Esophagus squamous epithelium (tissue), 5 donors: ENCODE measurements at regions not wholly inside any gene's neighbourhood (a gene's known extent, or its start where the extent isn't known, plus 50 kb on each side); places are given as distances from the start of the nearest gene placed in this dataset.

ENCODE experiments used
- DNase-seq: peaks from one replicate; lab custom pipeline; 2025; lab: John Stamatoyannopoulos, UW
- H3K27ac ChIP-seq, 4 donors: fragments of 200-600 bp; sonication (generic); one replicate each; pipeline ENCODE4 v1.5.1; 2016 to 2019; ENCODE audit warnings: mild to moderate bottlenecking in 1 of 4
- H3K27me3 ChIP-seq, 4 donors: fragments of 200-600 bp; sonication (generic); 1 replicate in 3 of 4; 2 replicates in 1 of 4; pipeline versions ENCODE4 v1.5.1 to v1.6.0; 2017 to 2021; ENCODE audit warnings: antibody characterized with exemption in 1 of 4
- H3K36me3 ChIP-seq, 3 donors: fragments of 200-600 bp; sonication (generic); one replicate each; pipeline ENCODE4 v1.5.1; 2016 to 2019
- H3K4me1 ChIP-seq, 3 donors: fragments of 200-600 bp; sonication (generic); one replicate each; pipeline ENCODE4 v1.5.1; 2017 to 2019
- H3K4me3 ChIP-seq, 4 donors: fragments of 200-600 bp; sonication (generic); 1 replicate in 3 of 4; 2 replicates in 1 of 4; pipeline ENCODE4 v1.5.1; 2016 to 2019; ENCODE audit warnings: mild to moderate bottlenecking in 2 of 4, moderate library complexity in 1 of 4
- H3K9me3 ChIP-seq, 3 donors: fragments of 200-600 bp; sonication (generic); one replicate each; pipeline ENCODE4 v1.5.1; 2016 to 2019
- POLR2A ChIP-seq, 4 donors: fragments of 450-650 bp; IDR thresholded peaks; one replicate each; pipeline ENCODE4 v1.6.1; 2017; ENCODE audit warnings: antibody characterized with exemption in 4 of 4, mild to moderate bottlenecking in 4 of 4, moderate library complexity in 3 of 4
- WGBS, 2 donors: methylation state at CpG; one replicate each; pipeline ENCODE4 v1.1.5; 2018; 5-methylcytosine and 5-hydroxymethylcytosine counted together
- intact Hi-C: fragments of 100-400 bp; cut with DNase I; formaldehyde crosslinking; loops from one replicate; pipeline ENCODE4 v1.15.0; 2022
- TF ChIP-seq, protein P1 (sequence below), 6 experiments: fragments of 450-650 bp in 4 of 6; fragments of 200-600 bp in 2 of 6; sonication (generic) in 2 of 6; IDR thresholded peaks; one replicate each; pipeline ENCODE4 v1.5.1; 2016 to 2019; ENCODE audit warnings: antibody characterized with exemption in 6 of 6, mild to moderate bottlenecking in 4 of 6, moderate library complexity in 4 of 6
- donor health status: DM: yes; HTN: yes; CAD: no.

DNA sequence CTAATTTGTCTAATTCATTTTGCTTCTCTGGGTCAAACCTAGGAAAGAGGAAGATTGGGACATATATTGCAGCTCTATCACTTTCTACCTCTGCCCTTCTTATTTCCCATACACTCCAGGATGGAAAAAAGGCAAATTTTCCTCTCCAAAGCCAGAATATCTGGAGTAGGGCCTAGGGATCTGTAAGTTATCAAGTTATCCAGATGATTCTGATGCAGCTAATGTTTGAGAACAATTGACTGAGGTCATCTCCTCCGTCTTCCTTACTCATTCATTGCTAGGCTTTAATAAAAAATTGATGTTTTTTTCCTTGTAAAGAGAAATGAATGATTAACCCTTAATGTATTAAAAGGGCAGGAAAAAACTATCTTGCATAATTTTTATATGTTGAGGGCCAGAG, 211.9 kb upstream of the GLI3 start:
- H3K27me3 ChIP-seq = peaks cover 0 to 4% (median 0%) of the 10 kb centered on the region in 4 donors
- H3K36me3 ChIP-seq = no peaks in the 10 kb centered on the region
- no peak overlapping the region for H3K27ac ChIP-seq
- intact Hi-C loops = no loop called here
- no peak overlapping the region for H3K4me3 ChIP-seq
- 41 to 63% methylated on average over 1 of the region's 1 CpG for WGBS, 2 donors
- no peaks in the 10 kb centered on the region for H3K4me1 ChIP-seq
- no peak for DNase-seq
- TF ChIP-seq, protein P1, sequence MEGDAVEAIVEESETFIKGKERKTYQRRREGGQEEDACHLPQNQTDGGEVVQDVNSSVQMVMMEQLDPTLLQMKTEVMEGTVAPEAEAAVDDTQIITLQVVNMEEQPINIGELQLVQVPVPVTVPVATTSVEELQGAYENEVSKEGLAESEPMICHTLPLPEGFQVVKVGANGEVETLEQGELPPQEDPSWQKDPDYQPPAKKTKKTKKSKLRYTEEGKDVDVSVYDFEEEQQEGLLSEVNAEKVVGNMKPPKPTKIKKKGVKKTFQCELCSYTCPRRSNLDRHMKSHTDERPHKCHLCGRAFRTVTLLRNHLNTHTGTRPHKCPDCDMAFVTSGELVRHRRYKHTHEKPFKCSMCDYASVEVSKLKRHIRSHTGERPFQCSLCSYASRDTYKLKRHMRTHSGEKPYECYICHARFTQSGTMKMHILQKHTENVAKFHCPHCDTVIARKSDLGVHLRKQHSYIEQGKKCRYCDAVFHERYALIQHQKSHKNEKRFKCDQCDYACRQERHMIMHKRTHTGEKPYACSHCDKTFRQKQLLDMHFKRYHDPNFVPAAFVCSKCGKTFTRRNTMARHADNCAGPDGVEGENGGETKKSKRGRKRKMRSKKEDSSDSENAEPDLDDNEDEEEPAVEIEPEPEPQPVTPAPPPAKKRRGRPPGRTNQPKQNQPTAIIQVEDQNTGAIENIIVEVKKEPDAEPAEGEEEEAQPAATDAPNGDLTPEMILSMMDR (IDR thresholded peaks at IDR 0.05) = no peak
- TF ChIP-seq POLR2A (IDR thresholded peaks at IDR 0.05) = no peak
- no peaks in the 10 kb centered on the region for H3K9me3 ChIP-seq

DNA sequence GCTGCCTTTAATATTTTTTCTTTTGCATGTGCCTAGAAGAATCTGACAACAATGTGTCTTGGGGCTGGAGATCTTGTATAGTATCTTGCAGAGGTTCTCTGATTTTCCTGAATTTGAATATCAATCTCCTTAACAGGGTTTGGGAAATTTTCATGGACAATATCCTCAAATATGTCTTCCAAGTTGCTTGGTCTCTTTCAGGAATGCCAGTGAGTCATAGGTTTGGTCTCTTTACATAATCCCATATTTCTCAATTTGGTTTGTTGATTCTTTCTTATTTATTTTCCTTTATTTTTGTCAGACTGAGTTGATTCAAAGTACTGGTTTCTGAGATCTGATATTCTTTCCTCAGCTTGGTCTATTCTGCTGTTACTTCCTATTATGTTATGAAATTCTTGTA, 208.7 kb upstream of the GLI3 start:
- TF ChIP-seq, protein P1 (IDR thresholded peaks at IDR 0.05) = no peak
- no peak for TF ChIP-seq POLR2A (IDR thresholded peaks at IDR 0.05)

DNA sequence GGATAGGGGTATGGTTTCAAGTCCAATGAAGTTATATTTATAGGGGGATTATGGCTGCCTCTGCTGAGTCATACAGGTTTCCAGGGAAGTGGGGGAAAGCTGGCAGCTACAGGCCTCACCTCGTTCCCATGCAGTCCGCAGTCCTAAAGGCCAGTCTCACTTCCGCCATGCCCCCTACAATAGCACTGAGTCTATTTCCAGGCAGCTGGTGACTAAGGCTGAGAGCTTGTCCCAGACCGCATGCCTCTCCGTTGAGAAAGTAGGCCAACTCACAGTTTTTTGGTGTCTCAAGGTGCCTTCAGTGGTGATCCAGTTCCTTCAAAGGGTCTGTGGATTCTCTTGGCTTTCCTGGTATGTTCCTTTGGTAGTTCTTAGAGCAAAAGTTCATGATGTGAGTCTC, 203.9 kb upstream of the GLI3 start:
- Histone ChIP-seq H3K4me3 (no peak overlapping the region), H3K4me1 (no peaks in the 10 kb centered on the region), H3K9me3 (no peaks in the 10 kb centered on the region), H3K27ac (no peak overlapping the region), H3K27me3 (no peaks in the 10 kb centered on the region), H3K36me3 (no peaks in the 10 kb centered on the region)
- TF ChIP-seq, protein P1 (IDR thresholded peaks at IDR 0.05) = no peak
- no peak for TF ChIP-seq POLR2A (IDR thresholded peaks at IDR 0.05)
- intact Hi-C loops = no loop called here
- 77 to 87% methylated on average over 5 of the region's 5 CpGs for WGBS, 2 donors
- DNase-seq = no peak

More for the DNA sequence above, 208.7 kb upstream of the GLI3 start:
- H3K27me3 ChIP-seq = peaks cover 0 to 4% (median 0%) of the 10 kb centered on the region in 4 donors
- H3K4me1 ChIP-seq = no peaks in the 10 kb centered on the region
- H3K36me3 ChIP-seq = no peaks in the 10 kb centered on the region
- intact Hi-C loops = no loop called here
- no peak overlapping the region for H3K4me3 ChIP-seq
- no peaks in the 10 kb centered on the region for H3K9me3 ChIP-seq
- H3K27ac ChIP-seq = no peak overlapping the region
- no peak for DNase-seq

DNA sequence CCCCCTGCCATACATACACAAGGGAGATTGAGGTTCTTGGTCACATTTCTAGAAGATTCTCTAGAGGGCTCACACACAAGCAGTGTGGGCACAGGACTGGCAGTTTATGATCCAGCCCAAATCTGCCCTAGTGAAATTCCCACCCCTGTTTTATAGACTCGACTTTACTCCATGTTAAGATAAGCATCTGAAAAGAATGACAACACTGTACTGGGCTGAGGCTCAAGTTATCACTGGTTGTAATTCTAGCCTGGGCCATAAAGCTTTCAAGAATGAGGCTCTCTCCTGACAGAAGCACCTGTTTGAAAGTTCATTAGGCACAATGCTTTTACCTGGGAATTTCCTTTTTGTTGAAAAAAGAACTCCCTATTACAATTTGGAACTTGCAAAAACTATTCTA, 195.6 kb upstream of the GLI3 start:
- Histone ChIP-seq H3K4me3 (no peak overlapping the region), H3K27me3 (no peaks in the 10 kb centered on the region), H3K36me3 (no peaks in the 10 kb centered on the region), H3K4me1 (no peaks in the 10 kb centered on the region), H3K9me3 (no peaks in the 10 kb centered on the region), H3K27ac (no peak overlapping the region)
- TF ChIP-seq POLR2A (IDR thresholded peaks at IDR 0.05) = no peak
- TF ChIP-seq, protein P1 (IDR thresholded peaks at IDR 0.05) = no peak
- 11 to 27% methylated on average over 1 of the region's 1 CpG for WGBS, 2 donors
- DNase-seq = no peak
- intact Hi-C loops = no loop called here

DNA sequence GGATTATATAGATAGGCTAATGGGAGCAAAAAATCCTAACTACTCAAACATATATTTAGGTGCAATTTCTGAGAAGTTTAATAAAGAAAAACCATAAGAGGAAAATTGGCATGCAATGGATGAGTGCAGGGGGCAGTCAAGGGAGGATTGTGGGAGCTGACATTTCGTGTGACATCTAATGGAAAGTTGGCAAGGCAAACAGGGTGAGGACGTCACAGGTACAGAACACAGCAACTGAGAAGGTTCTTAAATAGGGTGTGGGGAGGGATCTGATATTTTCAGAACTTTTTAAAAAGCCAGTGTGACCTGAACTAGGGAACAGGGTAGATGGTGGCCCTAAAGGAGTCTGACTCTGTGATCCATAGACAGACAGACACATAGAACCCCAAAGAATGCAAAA, 194.9 kb upstream of the GLI3 start:
- intact Hi-C loops = no loop called here
- DNase-seq = no peak
- Histone ChIP-seq H3K27ac (no peak overlapping the region), H3K4me1 (no peaks in the 10 kb centered on the region), H3K9me3 (no peaks in the 10 kb centered on the region), H3K36me3 (no peaks in the 10 kb centered on the region), H3K4me3 (no peak overlapping the region), H3K27me3 (no peaks in the 10 kb centered on the region)
- WGBS, 2 donors = 50 to 68% methylated on average over 2 of the region's 2 CpGs
- TF ChIP-seq POLR2A (IDR thresholded peaks at IDR 0.05) = no peak

DNA sequence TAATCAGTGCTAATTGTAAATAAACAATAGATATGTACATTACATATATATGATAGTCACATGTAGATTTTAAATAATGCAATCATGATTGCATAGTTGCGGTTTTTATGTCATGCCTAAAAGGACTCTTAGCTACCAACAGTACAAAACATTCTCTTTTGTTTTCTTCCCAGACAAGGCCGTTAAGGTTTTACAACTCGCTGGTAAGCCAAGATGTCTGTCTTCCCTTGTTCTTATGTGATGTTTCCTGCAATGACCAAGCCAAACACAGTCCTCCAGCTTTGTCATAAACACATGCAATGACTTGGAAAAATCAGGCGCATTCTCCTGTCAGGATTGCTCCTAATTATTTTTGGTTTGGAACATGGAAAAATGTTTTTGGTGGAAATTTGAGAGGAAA, 192.3 kb upstream of the GLI3 start:
- Histone ChIP-seq H3K4me3 (no peak overlapping the region), H3K4me1 (no peaks in the 10 kb centered on the region), H3K27ac (no peak overlapping the region), H3K27me3 (no peaks in the 10 kb centered on the region), H3K9me3 (no peaks in the 10 kb centered on the region), H3K36me3 (no peaks in the 10 kb centered on the region)
- no peak for TF ChIP-seq POLR2A (IDR thresholded peaks at IDR 0.05)
- TF ChIP-seq, protein P1 (IDR thresholded peaks at IDR 0.05) = no peak
- 68 to 85% methylated on average over 4 of the region's 4 CpGs for WGBS, 2 donors
- no peak for DNase-seq
- intact Hi-C loops = no loop called here
